Prostate gland (tissue), 2 donors: ENCODE measurements at regions not wholly inside any gene's neighbourhood (a gene's known extent, or its start where the extent isn't known, plus 50 kb on each side); places are given as distances from the start of the nearest gene placed in this dataset.

ENCODE experiments used
- DNase-seq: peaks from one replicate; pipeline ENCODE4 v3.0.0-alpha.2; 2019; ENCODE audit warnings: low spot score
- H3K27ac ChIP-seq, 2 donors: fragments of 200-600 bp; sonication (generic); 2 replicates each; pipeline ENCODE4 v1.5.1; 2017 to 2019
- H3K27me3 ChIP-seq: fragments of 200-600 bp; sonication (generic); replicated peaks from 2 replicates; pipeline ENCODE4 v1.5.1; 2019; ENCODE audit not compliant: insufficient read depth
- H3K36me3 ChIP-seq, 2 donors: fragments of 200-600 bp; sonication (generic); 1 replicate in 1 of 2; 2 replicates in 1 of 2; pipeline versions ENCODE4 v1.5.1 to v1.8.1; 2017 to 2019
- H3K4me1 ChIP-seq: fragments of 200-600 bp; sonication (generic); replicated peaks from 2 replicates; pipeline ENCODE4 v1.5.1; 2019
- H3K4me3 ChIP-seq, 2 donors: fragments of 200-600 bp; sonication (generic); 2 replicates each; pipeline ENCODE4 v1.5.1; 2017 to 2019
- H3K9me3 ChIP-seq: fragments of 200-600 bp; sonication (generic); 2 replicates; pipeline ENCODE4 v1.5.1; 2017
- CTCF ChIP-seq, 4 experiments: fragments of 200-600 bp in 2 of 4; fragments of 450-650 bp in 2 of 4; sonication (generic) in 2 of 4; IDR thresholded peaks; 1 replicate in 3 of 4; 2 replicates in 1 of 4; pipeline ENCODE4 v1.5.1; 2016 to 2019; ENCODE audit warnings: antibody characterized with exemption in 4 of 4, mild to moderate bottlenecking in 2 of 4, moderate library complexity in 2 of 4
- POLR2A ChIP-seq: fragments of 450-650 bp; IDR thresholded peaks from one replicate; pipeline ENCODE4 v1.6.1; 2016; ENCODE audit warnings: antibody characterized with exemption, mild to moderate bottlenecking
- POLR2AphosphoS5 ChIP-seq: sonication (generic); formaldehyde crosslinking; IDR thresholded peaks from one replicate; pipeline ENCODE4 v1.6.1; 2017; ENCODE audit warnings: antibody characterized with exemption
- WGBS: methylation state at CpG from one replicate; pipeline ENCODE4 v1.1.5; 2018; 5-methylcytosine and 5-hydroxymethylcytosine counted together
- intact Hi-C: fragments of 100-400 bp; cut with DNase I; formaldehyde crosslinking; loops from one replicate; pipeline ENCODE4 v1.14.2; 2022

DNA sequence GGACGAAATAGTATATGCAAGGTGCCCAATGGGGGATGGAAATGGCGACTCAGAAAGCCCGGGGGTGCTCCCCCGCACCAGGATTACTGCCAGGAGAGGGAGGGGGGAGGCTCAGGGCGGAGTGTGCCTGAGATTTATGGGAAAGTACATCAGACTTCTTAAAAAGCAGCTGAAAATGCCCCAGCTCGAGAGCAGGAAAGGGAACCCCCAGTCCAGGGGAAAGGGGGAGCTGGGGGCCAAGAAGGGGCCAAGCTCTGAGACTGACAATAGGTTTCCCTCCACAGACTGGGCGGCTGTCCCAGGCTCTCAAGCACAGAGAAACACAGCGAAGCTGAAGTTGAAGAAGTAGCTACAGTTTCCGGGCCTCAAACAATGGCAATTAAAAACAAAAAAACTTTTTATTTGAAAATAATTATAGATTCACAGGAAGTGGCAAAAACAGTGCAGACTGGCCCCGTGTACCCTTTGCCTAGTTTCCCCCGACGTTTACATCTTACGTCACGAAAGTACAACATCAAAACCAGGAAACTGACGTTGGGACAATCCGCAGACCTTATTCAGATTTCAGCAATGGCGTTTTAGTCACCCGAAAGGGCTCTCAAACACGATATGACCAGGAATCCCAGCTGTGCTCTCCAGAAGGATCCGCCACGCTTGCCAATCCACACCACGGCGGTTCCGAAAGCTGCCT is 83.9 kb upstream of the FGFR2 start:
- 53% methylated on average over 24 of the region's 24 CpGs for WGBS
- Histone ChIP-seq H3K36me3 (no peaks in the 10 kb centered on the region), H3K9me3 (no peaks in the 10 kb centered on the region), H3K4me1 (no peaks in the 10 kb centered on the region), H3K27ac (peak overlapping the region; percentile 36 to 51), H3K27me3 (no peaks in the 10 kb centered on the region), H3K4me3 (no peak overlapping the region)
- TF ChIP-seq POLR2A (no peak), CTCF (IDR thresholded peaks at IDR 0.05) (no peak), POLR2AphosphoS5 (no peak)
- intact Hi-C loops, result no loop called here
- no peak for DNase-seq

GRCh38 chr10:121680879-121681655 is 82.8 kb upstream of the FGFR2 start:
- Histone ChIP-seq H3K36me3 (no peaks in the 10 kb centered on the region), H3K9me3 (no peaks in the 10 kb centered on the region), H3K4me3 (no peak overlapping the region), H3K4me1 (no peaks in the 10 kb centered on the region), H3K27me3 (no peaks in the 10 kb centered on the region), H3K27ac (peak overlapping the region; percentile 36 to 51)
- TF ChIP-seq POLR2A (no peak), CTCF (IDR thresholded peaks at IDR 0.05) (no peak), POLR2AphosphoS5 (no peak)
- DNase-seq, result no peak
- 56% methylated on average over 9 of the region's 9 CpGs for WGBS
- intact Hi-C loops, result no loop called here

GRCh38 chr10:121679916-121680315 is 81.7 kb upstream of the FGFR2 start:
- H3K4me3 ChIP-seq, result no peak overlapping the region
- no peak for DNase-seq
- H3K36me3 ChIP-seq, result no peaks in the 10 kb centered on the region
- H3K27me3 ChIP-seq, result no peaks in the 10 kb centered on the region
- no peaks in the 10 kb centered on the region for H3K9me3 ChIP-seq
- 84% methylated on average over 4 of the region's 4 CpGs for WGBS
- intact Hi-C loops, result no loop called here
- peak overlapping the region; percentile 36 to 51 for H3K27ac ChIP-seq
- no peaks in the 10 kb centered on the region for H3K4me1 ChIP-seq
- no peak for TF ChIP-seq POLR2A
- no peak for TF ChIP-seq CTCF (IDR thresholded peaks at IDR 0.05)
- no peak for TF ChIP-seq POLR2AphosphoS5

DNA sequence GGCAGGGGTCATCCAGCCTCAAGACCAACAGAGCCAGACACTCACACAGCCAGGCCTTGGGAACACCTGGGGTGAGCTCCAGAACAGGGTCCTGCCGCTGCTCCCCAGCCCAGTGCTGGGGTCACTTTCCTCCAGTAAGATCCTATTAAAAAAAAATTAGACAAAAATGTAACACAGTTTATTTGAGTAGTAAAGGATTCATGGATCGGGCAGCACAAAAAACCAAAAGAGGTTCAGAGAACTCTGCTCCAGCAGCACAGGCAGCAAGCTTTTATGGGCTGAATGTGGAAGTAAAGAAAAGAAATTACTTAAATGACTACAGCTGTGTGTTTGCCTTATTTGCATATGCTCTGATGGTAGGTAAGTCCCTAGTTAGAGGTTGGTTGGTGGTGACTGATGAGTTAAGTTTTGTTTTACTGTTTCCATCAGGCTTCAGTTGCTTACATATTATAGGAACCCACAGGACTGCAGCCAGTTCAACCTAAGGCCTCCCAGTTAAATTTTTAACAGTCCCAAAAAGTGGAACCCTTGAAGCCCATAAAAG is 80.5 kb upstream of the FGFR2 start:
- Histone ChIP-seq H3K36me3 (no peaks in the 10 kb centered on the region), H3K27ac (no peak overlapping the region), H3K4me3 (no peak overlapping the region), H3K9me3 (no peaks in the 10 kb centered on the region), H3K4me1 (no peaks in the 10 kb centered on the region), H3K27me3 (no peaks in the 10 kb centered on the region)
- intact Hi-C loops, result no loop called here
- TF ChIP-seq CTCF (IDR thresholded peaks at IDR 0.05), result no peak
- TF ChIP-seq POLR2A, result no peak
- WGBS, result 100% methylated on average over 2 of the region's 2 CpGs
- no peak for DNase-seq

- no peak for TF ChIP-seq POLR2A
- no peak for TF ChIP-seq POLR2AphosphoS5
- no peak for TF ChIP-seq CTCF (IDR thresholded peaks at IDR 0.05)
- DNase-seq, result no peak
- intact Hi-C loops, result no loop called here
- H3K27me3 ChIP-seq, result no peaks in the 10 kb centered on the region
- no peak overlapping the region for H3K27ac ChIP-seq
- H3K4me3 ChIP-seq, result no peak overlapping the region
- no peaks in the 10 kb centered on the region for H3K4me1 ChIP-seq
- H3K9me3 ChIP-seq, result no peaks in the 10 kb centered on the region
- no peaks in the 10 kb centered on the region for H3K36me3 ChIP-seq
Measured at GRCh38 chr10:121677880-121678279, 79.6 kb upstream of the FGFR2 start.
